Astrocyte (in vitro differentiated cells and primary cell): ENCODE measurements at regions not wholly inside any gene's neighbourhood (a gene's known extent, or its start where the extent isn't known, plus 50 kb on each side); places are given as distances from the start of the nearest gene placed in this dataset.
A peak's percentile ranks its signal among the peaks of the same experiment; 100 is the strongest.

Experiments
- DNase-seq: peaks from one replicate; pipeline ENCODE4 v3.0.0-alpha.2; 2010; ENCODE audit warnings: low read depth
- FAIRE-seq: peaks from 2 replicates; lab custom pipeline; 2011; peaks lifted over from hg19 to GRCh38; lab: Jason Lieb, UNC
- H2AFZ ChIP-seq: 2 replicates; pipeline ENCODE4 v1.6.0; 2012; ENCODE audit warnings: low read depth, low read length, inconsistent platforms
- H3K27ac ChIP-seq: 2 replicates; pipeline ENCODE4 v1.5.1; 2011; ENCODE audit warnings: low read depth, low read length, inconsistent platforms
- H3K27me3 ChIP-seq: 2 replicates; pipeline ENCODE4 v1.6.0; 2011; ENCODE audit warnings: low read length, inconsistent platforms; ENCODE audit not compliant: insufficient read depth
- H3K36me3 ChIP-seq: 2 replicates; pipeline ENCODE4 v1.5.1; 2011; ENCODE audit warnings: low read length, inconsistent platforms; ENCODE audit not compliant: insufficient read depth
- H3K4me1 ChIP-seq: 2 replicates; pipeline ENCODE4 v1.5.1; 2011; ENCODE audit warnings: low read length, inconsistent platforms; ENCODE audit not compliant: insufficient read depth
- H3K4me2 ChIP-seq: 2 replicates; pipeline ENCODE4 v1.6.0; 2012; ENCODE audit warnings: low read length, inconsistent platforms
- H3K4me3 ChIP-seq: 2 replicates; pipeline ENCODE4 v1.5.1; 2011; ENCODE audit warnings: low read depth, mild to moderate bottlenecking, low read length, inconsistent platforms; ENCODE audit not compliant: insufficient read depth
- H3K79me2 ChIP-seq: 2 replicates; pipeline ENCODE4 v1.6.0; 2012; ENCODE audit warnings: mild to moderate bottlenecking, low read length, inconsistent platforms; ENCODE audit not compliant: insufficient read depth
- H3K9ac ChIP-seq: 2 replicates; pipeline ENCODE4 v1.6.0; 2012; ENCODE audit warnings: mild to moderate bottlenecking, low read length, inconsistent platforms
- H3K9me3 ChIP-seq: 2 replicates; pipeline ENCODE4 v1.5.1; 2012; ENCODE audit warnings: low read depth, mild to moderate bottlenecking, low read length, inconsistent platforms; ENCODE audit not compliant: insufficient read depth
- H4K20me1 ChIP-seq: 2 replicates; pipeline ENCODE4 v1.6.0; 2012; ENCODE audit warnings: low read length, inconsistent platforms; ENCODE audit not compliant: insufficient read depth
- H3K27ac Mint-ChIP-seq: one replicate; pipeline ENCODE4 v1.8.0; 2021; ENCODE audit warnings: mild to moderate bottlenecking, mixed read lengths; ENCODE audit not compliant: unreplicated experiment
- H3K27me3 Mint-ChIP-seq: one replicate; pipeline ENCODE4 v1.8.0; 2021; ENCODE audit warnings: low read depth, mixed read lengths; ENCODE audit not compliant: unreplicated experiment
- H3K36me3 Mint-ChIP-seq: one replicate; pipeline ENCODE4 v1.8.0; 2021; ENCODE audit warnings: low read depth, mixed read lengths; ENCODE audit not compliant: unreplicated experiment
- H3K4me1 Mint-ChIP-seq: one replicate; pipeline ENCODE4 v1.8.0; 2021; ENCODE audit warnings: low read depth, mixed read lengths; ENCODE audit not compliant: unreplicated experiment
- H3K4me3 Mint-ChIP-seq: one replicate; pipeline ENCODE4 v1.8.0; 2021; ENCODE audit warnings: mild to moderate bottlenecking, moderate library complexity, mixed read lengths; ENCODE audit not compliant: unreplicated experiment
- H3K9me3 Mint-ChIP-seq: one replicate; pipeline ENCODE4 v1.8.0; 2021; ENCODE audit warnings: mild to moderate bottlenecking, mixed read lengths; ENCODE audit not compliant: unreplicated experiment
- CTCF ChIP-seq: IDR thresholded peaks from 2 replicates; pipeline ENCODE4 v1.5.1; 2011; ENCODE audit warnings: low read depth, mild to moderate bottlenecking, inconsistent platforms, low read length, moderate library complexity; ENCODE audit not compliant: insufficient read depth
- EZH2 ChIP-seq: IDR thresholded peaks from 2 replicates; pipeline ENCODE4 v1.6.1; 2012; ENCODE audit warnings: mild to moderate bottlenecking, low read length, inconsistent platforms; ENCODE audit not compliant: insufficient read depth

- Histone ChIP-seq H2AFZ (no peak overlapping the region), H3K27me3 (no peaks in the 10 kb centered on the region), H3K27ac (peak overlapping the region; percentile 54), H3K4me1 (peaks cover 60% of the 10 kb centered on the region), H3K36me3 (no peaks in the 10 kb centered on the region), H3K79me2 (peaks cover 79% of the 10 kb centered on the region), H3K4me2 (peak overlapping the region; percentile 58), H4K20me1 (peaks cover 18% of the 10 kb centered on the region), H3K9ac (peak overlapping the region; percentile 29), H3K9me3 (no peaks in the 10 kb centered on the region), H3K4me3 (peak overlapping the region; percentile 6)
- Mint-ChIP-seq H3K27me3 (no peaks in the 10 kb centered on the region), H3K4me1 (peaks cover 77% of the 10 kb centered on the region), H3K9me3 (no peaks in the 10 kb centered on the region), H3K36me3 (no peaks in the 10 kb centered on the region), H3K27ac (peak overlapping the region; percentile 93), H3K4me3 (no peak overlapping the region)
- no peak for DNase-seq
- TF ChIP-seq CTCF = no peak
- no peak for FAIRE-seq
Measured at GRCh38 chr3:159855599-159856346, 132.9 kb upstream of the IL12A start.

GRCh38 chr3:159856590-159857104 is 132.0 kb upstream of the IL12A start:
- DNase-seq = no peak
- peaks cover 79% of the 10 kb centered on the region for H3K79me2 ChIP-seq
- no peak overlapping the region for H2AFZ ChIP-seq
- no peaks in the 10 kb centered on the region for H3K36me3 Mint-ChIP-seq
- H3K4me3 Mint-ChIP-seq = no peak overlapping the region
- peaks cover 80% of the 10 kb centered on the region for H3K4me1 Mint-ChIP-seq
- no peaks in the 10 kb centered on the region for H3K36me3 ChIP-seq
- H3K9me3 ChIP-seq = no peaks in the 10 kb centered on the region
- H3K9ac ChIP-seq = peak overlapping the region; percentile 29
- no peaks in the 10 kb centered on the region for H3K27me3 Mint-ChIP-seq
- peak overlapping the region; percentile 78 for H3K27ac Mint-ChIP-seq
- no peak for FAIRE-seq
- H4K20me1 ChIP-seq = peaks cover 26% of the 10 kb centered on the region
- no peaks in the 10 kb centered on the region for H3K27me3 ChIP-seq
- no peaks in the 10 kb centered on the region for H3K9me3 Mint-ChIP-seq
- H3K27ac ChIP-seq = no peak overlapping the region
- H3K4me3 ChIP-seq = no peak overlapping the region
- peak overlapping the region; percentile 58 for H3K4me2 ChIP-seq
- TF ChIP-seq EZH2 = no peak
- no peak for TF ChIP-seq CTCF
- peaks cover 62% of the 10 kb centered on the region for H3K4me1 ChIP-seq

- Mint-ChIP-seq H3K27ac (no peak overlapping the region), H3K36me3 (no peaks in the 10 kb centered on the region), H3K27me3 (no peaks in the 10 kb centered on the region), H3K4me1 (peaks cover 79% of the 10 kb centered on the region), H3K4me3 (no peak overlapping the region), H3K9me3 (no peaks in the 10 kb centered on the region)
- TF ChIP-seq CTCF (no peak), EZH2 (no peak)
- Histone ChIP-seq H3K9me3 (no peaks in the 10 kb centered on the region), H3K4me1 (peaks cover 53% of the 10 kb centered on the region), H3K4me2 (no peak overlapping the region), H3K79me2 (peaks cover 79% of the 10 kb centered on the region), H3K27me3 (no peaks in the 10 kb centered on the region), H3K36me3 (no peaks in the 10 kb centered on the region), H3K27ac (no peak overlapping the region), H2AFZ (no peak overlapping the region), H4K20me1 (peaks cover 30% of the 10 kb centered on the region), H3K4me3 (no peak overlapping the region), H3K9ac (no peak overlapping the region)
- no peak for FAIRE-seq
- no peak for DNase-seq
Measured at GRCh38 chr3:159857840-159858239, 130.8 kb upstream of the IL12A start.
